OCI-LY3 (cell line): ENCODE measurements at regions not wholly inside any gene's neighbourhood (a gene's known extent, or its start where the extent isn't known, plus 50 kb on each side); places are given as distances from the start of the nearest gene placed in this dataset.

Source experiments
- H2AFZ ChIP-seq: fragments of 200-600, 300-600 bp; shearing (Covaris generic); 2 replicates; pipeline ENCODE4 v1.6.0; 2014; ENCODE audit warnings: antibody characterized with exemption, low read depth, low read length
- H3K27ac ChIP-seq: fragments of 200-600, 300-600 bp; sonication (generic); 2 replicates; pipeline ENCODE4 v1.5.1; 2014; ENCODE audit warnings: mild to moderate bottlenecking, low read length, moderate library complexity, mixed read lengths
- H3K27me3 ChIP-seq: fragments of 200-600, 300-600 bp; sonication (generic); 2 replicates; pipeline ENCODE4 v1.6.1; 2014; ENCODE audit warnings: low read depth, low read length, mixed read lengths
- H3K36me3 ChIP-seq: fragments of 200-600, 300-600 bp; sonication (generic); replicated peaks from 2 replicates; pipeline ENCODE3; 2014; ENCODE audit warnings: low read depth, low read length, mixed read lengths
- H3K4me1 ChIP-seq: fragments of 300-600, 200-600 bp; sonication (generic); 2 replicates; pipeline ENCODE4 v1.6.1; 2014; ENCODE audit warnings: low read length, mixed read lengths
- H3K4me2 ChIP-seq: fragments of 200-600, 300-600 bp; sonication (generic); 2 replicates; pipeline ENCODE4 v1.6.1; 2014; ENCODE audit warnings: low read length, mixed read lengths
- H3K4me3 ChIP-seq: fragments of 300-600, 200-600 bp; sonication (generic); 2 replicates; pipeline ENCODE4 v1.5.1; 2014; ENCODE audit warnings: antibody characterized with exemption, mild to moderate bottlenecking, low read length, moderate library complexity
- H3K79me2 ChIP-seq: fragments of 300-600, 200-600 bp; shearing (Covaris generic); 2 replicates; pipeline ENCODE4 v1.6.1; 2014; ENCODE audit warnings: mild to moderate bottlenecking, low read length, mixed read lengths
- H3K9ac ChIP-seq: fragments of 300-600, 200-600 bp; shearing (Covaris generic); 2 replicates; pipeline ENCODE4 v1.6.0; 2014; ENCODE audit warnings: mild to moderate bottlenecking, low read length, moderate library complexity
- H3K9me3 ChIP-seq: fragments of 200-600, 300-600 bp; shearing (Covaris generic); 2 replicates; pipeline ENCODE4 v1.6.1; 2014; ENCODE audit warnings: low read length, mixed read lengths; ENCODE audit not compliant: insufficient read depth
- H4K20me1 ChIP-seq: fragments of 200-600, 300-600 bp; sonication (generic); 2 replicates; pipeline ENCODE4 v1.6.1; 2016; ENCODE audit warnings: low read length, mixed read lengths; ENCODE audit not compliant: insufficient read depth
- CTCF ChIP-seq: fragments of 200-600, 300-600 bp; sonication (generic); IDR thresholded peaks from 2 replicates; pipeline ENCODE4 v1.5.1; 2014; ENCODE audit warnings: antibody characterized with exemption, low read length, low read depth
- EZH2phosphoT487 ChIP-seq: fragments of 200-600 bp; shearing (Covaris generic); IDR thresholded peaks from 2 replicates; pipeline ENCODE4 v1.6.1; 2018; ENCODE audit warnings: antibody characterized with exemption, mixed run types, low read depth

- Histone ChIP-seq H3K4me3 (no peak overlapping the region), H3K27me3 (no peaks in the 10 kb centered on the region), H3K4me1 (no peaks in the 10 kb centered on the region), H3K9me3 (no peaks in the 10 kb centered on the region), H2AFZ (no peak overlapping the region), H4K20me1 (no peaks in the 10 kb centered on the region), H3K27ac (no peak overlapping the region), H3K36me3 (no peaks in the 10 kb centered on the region), H3K9ac (no peak overlapping the region), H3K79me2 (no peaks in the 10 kb centered on the region), H3K4me2 (no peak overlapping the region)
- no peak for TF ChIP-seq EZH2phosphoT487
- no peak for TF ChIP-seq CTCF
Observed at GRCh38 chr11:37484298-37484697, 886.3 kb upstream of the RAG2 start.

- Histone ChIP-seq H4K20me1 (no peaks in the 10 kb centered on the region), H2AFZ (no peak overlapping the region), H3K4me1 (no peaks in the 10 kb centered on the region), H3K4me3 (no peak overlapping the region), H3K27me3 (no peaks in the 10 kb centered on the region), H3K9ac (no peak overlapping the region), H3K36me3 (no peaks in the 10 kb centered on the region), H3K9me3 (no peaks in the 10 kb centered on the region), H3K27ac (no peak overlapping the region), H3K79me2 (no peaks in the 10 kb centered on the region), H3K4me2 (no peak overlapping the region)
- TF ChIP-seq EZH2phosphoT487 (no peak), CTCF (no peak)
Observed at GRCh38 chr11:37483761-37484160, 885.7 kb upstream of the RAG2 start.

- H3K4me1 ChIP-seq = no peaks in the 10 kb centered on the region
- H3K27ac ChIP-seq = no peak overlapping the region
- H3K4me2 ChIP-seq = no peak overlapping the region
- H2AFZ ChIP-seq = no peak overlapping the region
- no peaks in the 10 kb centered on the region for H3K27me3 ChIP-seq
- no peaks in the 10 kb centered on the region for H3K9me3 ChIP-seq
- H3K9ac ChIP-seq = no peak overlapping the region
- TF ChIP-seq EZH2phosphoT487 = no peak
- TF ChIP-seq CTCF = no peak
- no peaks in the 10 kb centered on the region for H3K79me2 ChIP-seq
- H3K4me3 ChIP-seq = no peak overlapping the region
- H3K36me3 ChIP-seq = peaks cover 2% of the 10 kb centered on the region
- H4K20me1 ChIP-seq = no peaks in the 10 kb centered on the region
Observed at GRCh38 chr11:37474889-37475288, 876.9 kb upstream of the RAG2 start.

- Histone ChIP-seq H3K79me2 (no peaks in the 10 kb centered on the region), H4K20me1 (no peaks in the 10 kb centered on the region), H3K4me2 (no peak overlapping the region), H3K4me3 (no peak overlapping the region), H2AFZ (no peak overlapping the region), H3K36me3 (peaks cover 2% of the 10 kb centered on the region), H3K27me3 (no peaks in the 10 kb centered on the region), H3K4me1 (no peaks in the 10 kb centered on the region), H3K9ac (no peak overlapping the region), H3K9me3 (no peaks in the 10 kb centered on the region), H3K27ac (no peak overlapping the region)
- no peak for TF ChIP-seq CTCF
- TF ChIP-seq EZH2phosphoT487 = no peak
Observed at GRCh38 chr11:37468344-37468743, 870.3 kb upstream of the RAG2 start.
